ENCODE measurements at regions not wholly inside any gene's neighbourhood (a gene's known extent, or its start where the extent isn't known, plus 50 kb on each side); places are given as distances from the start of the nearest gene placed in this dataset.

- H3K4me1 ChIP-seq, result peaks cover 0 to 6% (median 0%) of the 10 kb centered on the region in 4 donors
- H3K27ac ChIP-seq, result no peak overlapping the region
- H3K27me3 ChIP-seq, result no peaks in the 10 kb centered on the region
- DNase-seq (ENCODE audit: low spot score in 2 of 2), result no peak
- no peaks in the 10 kb centered on the region for H3K36me3 ChIP-seq
- H3K9me3 ChIP-seq, result no peaks in the 10 kb centered on the region
- WGBS, 2 donors, result 85 to 89% methylated on average over 1 of the region's 1 CpG
- no peak for TF ChIP-seq POLR2A (IDR thresholded peaks at IDR 0.05)
- TF ChIP-seq, protein P1, sequence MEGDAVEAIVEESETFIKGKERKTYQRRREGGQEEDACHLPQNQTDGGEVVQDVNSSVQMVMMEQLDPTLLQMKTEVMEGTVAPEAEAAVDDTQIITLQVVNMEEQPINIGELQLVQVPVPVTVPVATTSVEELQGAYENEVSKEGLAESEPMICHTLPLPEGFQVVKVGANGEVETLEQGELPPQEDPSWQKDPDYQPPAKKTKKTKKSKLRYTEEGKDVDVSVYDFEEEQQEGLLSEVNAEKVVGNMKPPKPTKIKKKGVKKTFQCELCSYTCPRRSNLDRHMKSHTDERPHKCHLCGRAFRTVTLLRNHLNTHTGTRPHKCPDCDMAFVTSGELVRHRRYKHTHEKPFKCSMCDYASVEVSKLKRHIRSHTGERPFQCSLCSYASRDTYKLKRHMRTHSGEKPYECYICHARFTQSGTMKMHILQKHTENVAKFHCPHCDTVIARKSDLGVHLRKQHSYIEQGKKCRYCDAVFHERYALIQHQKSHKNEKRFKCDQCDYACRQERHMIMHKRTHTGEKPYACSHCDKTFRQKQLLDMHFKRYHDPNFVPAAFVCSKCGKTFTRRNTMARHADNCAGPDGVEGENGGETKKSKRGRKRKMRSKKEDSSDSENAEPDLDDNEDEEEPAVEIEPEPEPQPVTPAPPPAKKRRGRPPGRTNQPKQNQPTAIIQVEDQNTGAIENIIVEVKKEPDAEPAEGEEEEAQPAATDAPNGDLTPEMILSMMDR (IDR thresholded peaks at IDR 0.05), result no peak
- no peak for TF ChIP-seq EP300 (IDR thresholded peaks at IDR 0.05)
- H3K4me3 ChIP-seq, result no peak overlapping the region
Observed at GRCh38 chr5:102579379-102579778, 80.6 kb upstream of the SLCO6A1 start.

DNA sequence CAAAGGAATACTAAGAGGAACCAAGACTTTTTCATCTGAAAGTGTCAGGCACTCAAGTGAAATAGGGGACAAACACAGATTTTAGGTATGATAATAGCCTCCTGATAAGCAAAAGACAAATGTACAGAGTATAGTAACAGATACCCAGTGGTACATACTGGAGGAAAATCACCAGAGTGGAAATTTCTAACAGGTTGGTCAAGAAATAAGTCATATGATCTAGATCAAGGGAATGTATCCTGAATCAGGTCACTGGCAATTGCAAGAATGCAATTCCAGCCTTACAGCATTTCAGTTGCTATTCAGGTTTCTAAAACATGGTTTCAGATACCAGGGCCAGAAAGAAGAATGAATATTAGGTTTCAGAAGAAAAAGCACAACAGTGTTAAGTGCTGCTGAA lies 82.2 kb upstream of the SLCO6A1 start:
- TF ChIP-seq EP300 (IDR thresholded peaks at IDR 0.05) (no peak), POLR2A (IDR thresholded peaks at IDR 0.05) (no peak)
- TF ChIP-seq, protein P1 (IDR thresholded peaks at IDR 0.05), result no peak
- H3K27me3 ChIP-seq, result no peaks in the 10 kb centered on the region

GRCh38 chr5:102582696-102583095 lies 83.9 kb upstream of the SLCO6A1 start:
- WGBS, 2 donors, result 57 to 61% methylated on average over 3 of the region's 3 CpGs
- no peaks in the 10 kb centered on the region for H3K9me3 ChIP-seq

More for the DNA sequence above, 82.2 kb upstream of the SLCO6A1 start:
- H3K4me1 ChIP-seq, result peaks cover 0 to 6% (median 0%) of the 10 kb centered on the region in 4 donors
- no peaks in the 10 kb centered on the region for H3K9me3 ChIP-seq
- no peak overlapping the region for H3K4me3 ChIP-seq
- DNase-seq (ENCODE audit: low spot score in 2 of 2), result no peak
- no peaks in the 10 kb centered on the region for H3K36me3 ChIP-seq
- H3K27ac ChIP-seq, result no peak overlapping the region

GRCh38 chr5:102583276-102584124 lies 84.7 kb upstream of the SLCO6A1 start:
- TF ChIP-seq POLR2A (IDR thresholded peaks at IDR 0.05), result no peak
- TF ChIP-seq, protein P1 (IDR thresholded peaks at IDR 0.05), result peak; percentile 18 to 56 (median 36)
- 22 to 27% methylated on average over 5 of the region's 5 CpGs for WGBS, 2 donors
- Histone ChIP-seq H3K27me3 (no peaks in the 10 kb centered on the region), H3K27ac (no peak overlapping the region), H3K36me3 (no peaks in the 10 kb centered on the region), H3K4me3 (no peak overlapping the region), H3K4me1 (peaks cover 0 to 6% (median 0%) of the 10 kb centered on the region in 4 donors), H3K9me3 (no peaks in the 10 kb centered on the region)
- no peak for DNase-seq (ENCODE audit: low spot score in 2 of 2)

More at GRCh38 chr5:102582696-102583095, 83.9 kb upstream of the SLCO6A1 start:
- Histone ChIP-seq H3K36me3 (no peaks in the 10 kb centered on the region), H3K4me3 (no peak overlapping the region), H3K27me3 (no peaks in the 10 kb centered on the region), H3K27ac (no peak overlapping the region), H3K4me1 (peaks cover 0 to 6% (median 0%) of the 10 kb centered on the region in 4 donors)
- no peak for TF ChIP-seq EP300 (IDR thresholded peaks at IDR 0.05)
- TF ChIP-seq, protein P1 (IDR thresholded peaks at IDR 0.05), result no peak
- no peak for TF ChIP-seq POLR2A (IDR thresholded peaks at IDR 0.05)
- no peak for DNase-seq (ENCODE audit: low spot score in 2 of 2)

- no peaks in the 10 kb centered on the region for H3K27me3 ChIP-seq
- no peaks in the 10 kb centered on the region for H3K9me3 ChIP-seq
- H3K36me3 ChIP-seq, result no peaks in the 10 kb centered on the region
- H3K4me3 ChIP-seq, result no peak overlapping the region
- no peak overlapping the region for H3K27ac ChIP-seq
- no peak for DNase-seq (ENCODE audit: low spot score in 2 of 2)
- WGBS, 2 donors, result 24 to 25% methylated on average over 2 of the region's 2 CpGs
- H3K4me1 ChIP-seq, result no peaks in the 10 kb centered on the region
- TF ChIP-seq EP300 (IDR thresholded peaks at IDR 0.05) (no peak), POLR2A (IDR thresholded peaks at IDR 0.05) (no peak)
- TF ChIP-seq, protein P1 (IDR thresholded peaks at IDR 0.05), result no peak
Observed at GRCh38 chr5:102589661-102590060, 90.9 kb upstream of the SLCO6A1 start.
